Coronary artery (tissue), 2 donors: ENCODE measurements at regions not wholly inside any gene's neighbourhood (a gene's known extent, or its start where the extent isn't known, plus 50 kb on each side); places are given as distances from the start of the nearest gene placed in this dataset.

Experiments
- DNase-seq: peaks from one replicate; pipeline ENCODE4 v3.0.0-alpha.2; 2017; ENCODE audit warnings: low spot score
- H3K27ac ChIP-seq, 2 donors: fragments of 200-600 bp; sonication (generic); one replicate each; pipeline ENCODE4 v1.5.1; 2016 to 2019
- H3K4me3 ChIP-seq: fragments of 200-600 bp; sonication (generic); 2 replicates; pipeline ENCODE4 v1.5.1; 2016; ENCODE audit warnings: mild to moderate bottlenecking, moderate library complexity
- TF ChIP-seq, protein P1 (sequence below): fragments of 200-600 bp; sonication (generic); IDR thresholded peaks from one replicate; pipeline ENCODE4 v1.5.1; 2019; ENCODE audit warnings: antibody characterized with exemption

DNA sequence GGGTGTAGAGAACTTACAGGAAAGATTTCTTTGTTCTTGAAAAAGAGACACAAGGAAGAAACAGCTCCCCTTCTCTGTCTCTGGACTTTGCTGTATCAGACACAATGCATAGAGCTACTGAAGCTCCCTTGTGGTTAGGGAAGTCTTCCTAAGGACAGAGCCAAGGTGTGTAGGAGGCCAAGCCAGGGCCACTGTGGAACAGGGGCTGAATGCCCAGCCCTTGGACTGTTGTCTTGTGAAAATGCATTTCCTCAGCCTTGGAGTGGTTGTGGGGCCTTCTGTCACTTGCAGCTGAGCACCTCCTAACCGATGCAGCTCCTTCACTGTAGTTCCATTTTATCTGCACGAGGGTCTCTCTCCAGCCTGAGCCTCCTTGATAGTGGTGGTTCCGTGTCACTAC is 353.4 kb downstream of the CCSER2 start:
- no peak overlapping the region for H3K4me3 ChIP-seq
- H3K27ac ChIP-seq: no peak overlapping the region
- TF ChIP-seq, protein P1, sequence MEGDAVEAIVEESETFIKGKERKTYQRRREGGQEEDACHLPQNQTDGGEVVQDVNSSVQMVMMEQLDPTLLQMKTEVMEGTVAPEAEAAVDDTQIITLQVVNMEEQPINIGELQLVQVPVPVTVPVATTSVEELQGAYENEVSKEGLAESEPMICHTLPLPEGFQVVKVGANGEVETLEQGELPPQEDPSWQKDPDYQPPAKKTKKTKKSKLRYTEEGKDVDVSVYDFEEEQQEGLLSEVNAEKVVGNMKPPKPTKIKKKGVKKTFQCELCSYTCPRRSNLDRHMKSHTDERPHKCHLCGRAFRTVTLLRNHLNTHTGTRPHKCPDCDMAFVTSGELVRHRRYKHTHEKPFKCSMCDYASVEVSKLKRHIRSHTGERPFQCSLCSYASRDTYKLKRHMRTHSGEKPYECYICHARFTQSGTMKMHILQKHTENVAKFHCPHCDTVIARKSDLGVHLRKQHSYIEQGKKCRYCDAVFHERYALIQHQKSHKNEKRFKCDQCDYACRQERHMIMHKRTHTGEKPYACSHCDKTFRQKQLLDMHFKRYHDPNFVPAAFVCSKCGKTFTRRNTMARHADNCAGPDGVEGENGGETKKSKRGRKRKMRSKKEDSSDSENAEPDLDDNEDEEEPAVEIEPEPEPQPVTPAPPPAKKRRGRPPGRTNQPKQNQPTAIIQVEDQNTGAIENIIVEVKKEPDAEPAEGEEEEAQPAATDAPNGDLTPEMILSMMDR: no peak
- DNase-seq: peak; percentile 54

- DNase-seq: no peak
- H3K27ac ChIP-seq: no peak overlapping the region
- TF ChIP-seq, protein P1: no peak
- no peak overlapping the region for H3K4me3 ChIP-seq
Observed at GRCh38 chr10:84683550-84683949, 355.2 kb downstream of the CCSER2 start.

GRCh38 chr10:84683980-84684740 is 355.8 kb downstream of the CCSER2 start:
- H3K27ac ChIP-seq: no peak overlapping the region
- peak; percentile 38 for DNase-seq

DNA sequence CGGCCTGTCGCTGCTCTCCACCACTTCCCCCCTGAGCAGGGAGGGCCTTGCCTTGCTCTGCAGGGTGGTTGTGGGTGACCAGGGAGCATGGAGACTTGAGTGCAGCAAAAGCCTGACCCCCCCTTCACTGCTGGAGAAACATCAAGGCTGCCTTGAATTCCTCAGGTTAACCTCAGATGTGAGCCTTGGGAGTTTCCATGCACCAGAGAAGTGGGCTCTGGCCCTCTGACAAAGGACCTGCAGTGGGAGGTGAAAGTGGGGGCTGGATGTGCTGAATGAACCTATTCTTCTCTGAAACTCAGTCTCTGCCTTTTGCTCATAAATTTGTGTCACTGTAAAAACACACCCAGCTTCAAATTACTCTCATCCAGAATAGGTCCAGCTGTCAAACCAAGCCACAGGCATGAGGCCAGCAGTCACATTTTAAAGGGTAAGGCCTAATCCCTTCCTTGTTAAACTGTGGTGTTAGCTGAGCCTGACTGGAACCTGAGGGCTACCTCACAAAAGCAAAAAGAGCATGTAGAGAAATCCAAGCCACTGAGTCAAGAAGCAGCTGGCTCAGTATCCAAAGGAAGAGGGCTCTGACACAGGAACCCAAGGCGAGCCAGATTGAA is 356.8 kb downstream of the CCSER2 start:
- Histone ChIP-seq H3K27ac (no peak overlapping the region), H3K4me3 (no peak overlapping the region)
- DNase-seq: peak; percentile 60
- TF ChIP-seq, protein P1: no peak

More at GRCh38 chr10:84683980-84684740, 355.8 kb downstream of the CCSER2 start:
- no peak overlapping the region for H3K4me3 ChIP-seq
- TF ChIP-seq, protein P1: no peak

GRCh38 chr10:84693006-84693405 is 364.6 kb downstream of the CCSER2 start:
- Histone ChIP-seq H3K4me3 (no peak overlapping the region), H3K27ac (no peak overlapping the region)
- TF ChIP-seq, protein P1: no peak
- DNase-seq: no peak

- no peak for DNase-seq
- H3K4me3 ChIP-seq: no peak overlapping the region
- TF ChIP-seq, protein P1: no peak
Observed at GRCh38 chr10:84695902-84696301, 367.5 kb downstream of the CCSER2 start.

DNA sequence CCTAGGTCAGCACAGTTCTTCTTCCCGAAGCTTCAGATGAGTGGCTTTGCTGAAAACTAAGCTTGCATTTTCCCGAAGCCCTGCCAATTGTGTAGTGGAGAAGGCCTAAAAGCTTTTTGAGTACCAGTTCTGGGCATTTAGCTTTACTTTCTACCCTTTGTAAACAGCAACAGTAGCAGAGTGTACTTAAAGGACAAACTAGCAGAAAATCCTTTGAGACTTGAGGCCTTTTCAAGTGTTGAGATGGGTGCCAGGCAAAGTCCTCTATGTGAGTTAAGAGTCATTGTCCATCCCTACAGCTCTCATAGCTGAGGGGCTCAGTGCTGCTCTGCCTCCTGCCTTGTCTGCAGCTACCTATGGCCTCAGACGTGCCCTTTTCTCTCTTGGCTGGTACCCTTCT is 368.2 kb downstream of the CCSER2 start:
- no peak overlapping the region for H3K27ac ChIP-seq
- TF ChIP-seq, protein P1: no peak
- H3K4me3 ChIP-seq: no peak overlapping the region
- no peak for DNase-seq

More at GRCh38 chr10:84695902-84696301, 367.5 kb downstream of the CCSER2 start:
- H3K27ac ChIP-seq: no peak overlapping the region
